Adrenal gland (tissue), 5 donors: ENCODE measurements at regions not wholly inside any gene's neighbourhood (a gene's known extent, or its start where the extent isn't known, plus 50 kb on each side); places are given as distances from the start of the nearest gene placed in this dataset.

Experiments
- CTCF ChIP-seq, 6 experiments: fragments of 450-650 bp in 4 of 6; fragments of 200-600 bp in 2 of 6; sonication (generic) in 1 of 6; IDR thresholded peaks; 1 replicate in 5 of 6; 2 replicates in 1 of 6; pipeline versions ENCODE4 v1.5.1 to v1.8.0; 2016 to 2021; ENCODE audit warnings: antibody characterized with exemption in 6 of 6, mild to moderate bottlenecking in 2 of 6, moderate library complexity in 1 of 6
- POLR2A ChIP-seq, 2 donors: fragments of 450-650 bp; IDR thresholded peaks; one replicate each; pipeline ENCODE4 v1.6.1; 2017; ENCODE audit warnings: antibody characterized with exemption in 2 of 2, mild to moderate bottlenecking in 2 of 2, moderate library complexity in 1 of 2
- donor health status: DM: no; HTN: no; CAD: no.

- TF ChIP-seq CTCF (IDR thresholded peaks at IDR 0.05) = no peak
- TF ChIP-seq POLR2A (IDR thresholded peaks at IDR 0.05) = no peak
These were observed 102.3 kb upstream of the DIO3 start for GRCh38 chr14:101458741-101459550.
